ENCODE measurements at regions not wholly inside any gene's neighbourhood (a gene's known extent, or its start where the extent isn't known, plus 50 kb on each side); places are given as distances from the start of the nearest gene placed in this dataset.

GRCh38 chrX:6861456-6861855 is 286.1 kb upstream of the STS start:
- Histone ChIP-seq H3K36me3 (replicated peaks; ENCODE audit: low read depth, low read length) (no peaks in the 10 kb centered on the region), H3K27ac (ENCODE audit: low read length) (no peak overlapping the region), H3K4me1 (ENCODE audit: low read length) (no peaks in the 10 kb centered on the region), H2AFZ (ENCODE audit: low read depth, low read length) (no peak overlapping the region), H3K9ac (ENCODE audit: low read length) (no peak overlapping the region), H3K4me3 (ENCODE audit: low read length) (no peak overlapping the region), H4K20me1 (ENCODE audit: insufficient read depth, low read length) (no peaks in the 10 kb centered on the region), H3K9me3 (ENCODE audit: insufficient read depth, low read length) (no peaks in the 10 kb centered on the region), H3K79me2 (ENCODE audit: low read length) (no peaks in the 10 kb centered on the region), H3K4me2 (ENCODE audit: low read length) (no peak overlapping the region), H3K27me3 (ENCODE audit: low read depth, low read length) (no peaks in the 10 kb centered on the region)
- TF ChIP-seq EZH2phosphoT487 (IDR thresholded peaks at IDR 0.05; ENCODE audit: low read depth) (no peak), CTCF (IDR thresholded peaks at IDR 0.05; ENCODE audit: low read depth, low read length) (no peak)

GRCh38 chrX:6857749-6858148 is 289.8 kb upstream of the STS start:
- Histone ChIP-seq H3K4me2 (ENCODE audit: low read length) (no peak overlapping the region), H3K27me3 (ENCODE audit: low read depth, low read length) (no peaks in the 10 kb centered on the region), H2AFZ (ENCODE audit: low read depth, low read length) (no peak overlapping the region), H4K20me1 (ENCODE audit: insufficient read depth, low read length) (no peaks in the 10 kb centered on the region), H3K9ac (ENCODE audit: low read length) (no peak overlapping the region), H3K4me3 (ENCODE audit: low read length) (no peak overlapping the region), H3K4me1 (ENCODE audit: low read length) (no peaks in the 10 kb centered on the region), H3K36me3 (replicated peaks; ENCODE audit: low read depth, low read length) (no peaks in the 10 kb centered on the region), H3K27ac (ENCODE audit: low read length) (no peak overlapping the region), H3K9me3 (ENCODE audit: insufficient read depth, low read length) (no peaks in the 10 kb centered on the region), H3K79me2 (ENCODE audit: low read length) (no peaks in the 10 kb centered on the region)
- TF ChIP-seq EZH2phosphoT487 (IDR thresholded peaks at IDR 0.05; ENCODE audit: low read depth) (no peak), CTCF (IDR thresholded peaks at IDR 0.05; ENCODE audit: low read depth, low read length) (no peak)

GRCh38 chrX:6856471-6856870 is 291.0 kb upstream of the STS start:
- no peaks in the 10 kb centered on the region for H3K36me3 ChIP-seq (replicated peaks; ENCODE audit: low read depth, low read length)
- no peaks in the 10 kb centered on the region for H3K79me2 ChIP-seq (ENCODE audit: low read length)
- H3K4me2 ChIP-seq (ENCODE audit: low read length), result no peak overlapping the region
- no peak overlapping the region for H2AFZ ChIP-seq (ENCODE audit: low read depth, low read length)
- H4K20me1 ChIP-seq (ENCODE audit: insufficient read depth, low read length), result no peaks in the 10 kb centered on the region
- H3K4me3 ChIP-seq (ENCODE audit: low read length), result no peak overlapping the region
- H3K27me3 ChIP-seq (ENCODE audit: low read depth, low read length), result no peaks in the 10 kb centered on the region
- no peaks in the 10 kb centered on the region for H3K4me1 ChIP-seq (ENCODE audit: low read length)
- no peaks in the 10 kb centered on the region for H3K9me3 ChIP-seq (ENCODE audit: insufficient read depth, low read length)
- no peak overlapping the region for H3K27ac ChIP-seq (ENCODE audit: low read length)
- TF ChIP-seq EZH2phosphoT487 (IDR thresholded peaks at IDR 0.05; ENCODE audit: low read depth) (no peak), CTCF (IDR thresholded peaks at IDR 0.05; ENCODE audit: low read depth, low read length) (no peak)
- no peak overlapping the region for H3K9ac ChIP-seq (ENCODE audit: low read length)

GRCh38 chrX:6852869-6853268 is 294.6 kb upstream of the STS start:
- H3K79me2 ChIP-seq (ENCODE audit: low read length), result no peaks in the 10 kb centered on the region
- H2AFZ ChIP-seq (ENCODE audit: low read depth, low read length), result no peak overlapping the region
- no peak overlapping the region for H3K9ac ChIP-seq (ENCODE audit: low read length)
- no peak for TF ChIP-seq CTCF (IDR thresholded peaks at IDR 0.05; ENCODE audit: low read depth, low read length)
- H3K4me2 ChIP-seq (ENCODE audit: low read length), result no peak overlapping the region
- H3K27me3 ChIP-seq (ENCODE audit: low read depth, low read length), result no peaks in the 10 kb centered on the region
- no peaks in the 10 kb centered on the region for H3K36me3 ChIP-seq (replicated peaks; ENCODE audit: low read depth, low read length)
- H4K20me1 ChIP-seq (ENCODE audit: insufficient read depth, low read length), result no peaks in the 10 kb centered on the region
- no peaks in the 10 kb centered on the region for H3K9me3 ChIP-seq (ENCODE audit: insufficient read depth, low read length)
- H3K4me3 ChIP-seq (ENCODE audit: low read length), result no peak overlapping the region
- no peaks in the 10 kb centered on the region for H3K4me1 ChIP-seq (ENCODE audit: low read length)
- no peak overlapping the region for H3K27ac ChIP-seq (ENCODE audit: low read length)
